ENCODE measurements at regions not wholly inside any gene's neighbourhood (a gene's known extent, or its start where the extent isn't known, plus 50 kb on each side); places are given as distances from the start of the nearest gene placed in this dataset.
"Not testable (repeated sequence)": the region's sequence is repeated elsewhere in the genome, so short reads cannot be mapped to it uniquely, and the experiment has no call there.

DNA sequence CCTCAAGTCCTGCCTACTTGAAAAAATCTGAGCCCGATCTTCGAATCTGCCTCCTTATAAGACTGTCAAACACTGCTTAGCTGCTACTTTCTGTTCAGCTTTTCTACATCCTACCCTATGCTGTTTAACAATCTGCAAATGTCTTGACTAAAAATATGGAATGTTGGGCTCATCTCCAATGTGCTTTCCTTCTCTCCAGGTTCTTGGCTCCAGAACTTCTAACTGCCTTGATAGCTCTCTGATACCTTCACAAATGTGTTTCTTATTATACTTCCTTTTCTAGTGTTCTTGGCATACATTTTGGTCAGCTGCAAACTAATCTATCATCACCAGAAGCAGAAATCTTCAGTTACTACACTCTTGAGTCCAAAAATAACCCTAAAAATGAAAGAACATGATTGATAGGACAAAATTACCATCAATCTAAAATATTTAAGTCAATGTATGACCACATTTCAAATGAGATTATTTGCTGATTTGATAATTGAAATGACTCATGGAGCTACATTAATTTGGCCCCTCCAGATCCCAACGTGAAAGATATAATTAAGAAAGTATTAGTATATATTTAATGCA, 372.3 kb upstream of the MON1B start:
- DNase-seq, result no peak

DNA sequence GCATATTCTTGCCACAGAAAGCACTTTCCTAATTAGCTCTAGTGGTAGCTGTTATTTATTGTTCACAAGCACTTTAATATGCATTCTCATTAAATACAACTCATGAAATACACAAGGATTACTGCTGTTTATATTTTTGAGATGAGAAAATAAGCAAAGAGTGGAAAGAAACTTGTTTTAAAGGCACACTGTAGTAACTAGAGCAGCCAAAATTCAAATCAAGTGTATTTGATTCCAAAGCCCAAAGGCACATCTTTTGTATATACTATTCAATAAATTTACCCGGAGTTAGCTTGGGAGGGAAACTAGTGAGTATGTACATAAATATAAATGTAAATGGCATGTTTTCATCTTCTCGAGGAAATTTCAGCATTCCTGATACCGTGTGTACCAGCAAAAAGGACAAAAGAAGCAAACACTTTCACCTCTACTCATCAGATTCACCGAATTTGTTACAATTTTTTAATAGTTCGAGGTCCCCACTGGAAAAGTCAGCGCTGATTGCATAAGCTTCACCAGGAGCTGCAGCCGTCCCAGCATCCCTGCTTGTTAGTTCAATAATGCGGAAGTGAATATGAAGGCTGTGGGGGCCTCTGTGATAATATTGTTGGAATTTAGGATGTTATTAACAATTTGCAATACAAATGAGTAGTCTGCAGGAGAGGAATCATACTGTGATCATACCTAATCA, 371.6 kb upstream of the MON1B start:
- DNase-seq, result no peak

DNA sequence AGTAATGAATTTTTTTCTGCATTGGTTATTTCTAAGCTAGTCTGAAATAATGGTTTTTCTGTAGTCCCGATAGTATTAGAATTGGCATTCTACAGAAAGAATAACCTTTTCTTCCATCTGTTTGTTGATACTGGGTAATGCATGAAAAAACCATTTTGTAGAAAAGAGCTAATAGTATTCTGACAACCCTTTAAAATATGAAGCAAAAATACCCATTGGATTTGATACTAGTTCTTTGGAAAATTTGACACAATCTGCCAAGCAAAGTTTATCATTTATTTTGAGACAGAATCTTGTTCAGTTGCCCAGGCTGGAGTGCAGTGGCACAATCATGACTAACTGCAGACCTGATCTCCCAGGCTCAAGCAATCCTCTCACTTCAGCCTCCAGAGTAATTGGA, 366.8 kb upstream of the MON1B start:
- DNase-seq, result no peak

DNA sequence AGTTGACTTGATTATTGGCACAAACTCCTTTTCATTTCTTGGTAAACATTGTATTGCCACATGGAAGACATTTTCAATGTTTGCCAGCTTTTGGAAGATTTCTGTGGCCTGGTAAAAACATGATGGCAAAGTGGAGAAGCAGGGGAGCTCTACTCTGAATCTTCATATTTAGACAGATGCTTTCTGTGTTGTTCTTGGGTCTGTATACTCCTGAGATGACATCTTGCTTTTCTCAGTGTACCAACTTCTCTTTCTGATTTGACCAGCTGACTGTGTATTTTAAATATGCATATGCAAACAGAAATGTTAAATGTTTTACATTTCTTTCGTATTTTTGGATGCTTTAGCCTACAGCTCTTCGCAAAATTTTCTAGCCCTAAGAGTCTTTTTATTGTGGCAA, 366.2 kb upstream of the MON1B start:
- DNase-seq, result no peak

DNA sequence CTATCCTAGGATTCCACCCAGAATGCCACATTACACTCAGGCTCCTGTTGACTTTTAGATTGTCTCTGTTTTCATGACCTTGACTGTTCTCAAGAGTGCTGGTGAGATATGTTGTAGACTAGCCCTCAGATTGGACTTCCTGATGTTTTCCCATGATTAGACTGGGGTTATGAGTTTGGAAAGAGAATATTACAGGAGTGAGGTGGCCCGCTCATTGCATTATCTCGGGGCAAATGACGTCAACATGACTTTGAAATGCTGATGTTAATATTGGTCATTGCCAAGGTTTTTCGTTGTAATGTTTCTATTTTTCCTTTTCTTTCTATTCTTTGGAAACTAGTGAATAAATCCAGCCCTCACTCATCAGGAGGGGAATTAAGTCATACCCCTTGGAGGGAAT, 355.7 kb upstream of the MON1B start:
- no peak for DNase-seq

DNA sequence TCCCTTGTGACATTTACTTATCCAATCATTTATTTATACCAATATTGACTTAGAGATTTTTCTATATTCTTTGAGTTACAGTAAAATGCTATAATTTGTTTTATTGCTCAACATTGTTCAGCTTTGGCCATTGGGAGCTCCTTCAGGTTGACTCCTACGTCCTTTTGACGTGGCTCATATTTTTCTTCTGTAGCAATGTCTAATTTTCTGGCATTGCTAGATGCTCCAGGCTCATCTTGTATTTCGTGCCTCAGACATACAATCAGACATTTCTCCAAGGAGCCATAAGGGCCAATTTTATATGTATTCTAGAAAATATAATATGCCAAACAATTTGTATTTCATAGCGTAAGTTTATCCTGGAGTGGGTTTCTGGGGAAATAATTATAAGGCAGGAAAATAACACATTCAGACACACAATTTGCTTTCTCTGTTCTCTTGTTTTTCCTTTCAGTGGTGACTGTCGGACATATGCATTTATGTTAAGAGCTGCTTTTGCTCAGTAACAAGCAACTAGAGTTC, 355.1 kb upstream of the MON1B start:
- DNase-seq, result no peak

DNA sequence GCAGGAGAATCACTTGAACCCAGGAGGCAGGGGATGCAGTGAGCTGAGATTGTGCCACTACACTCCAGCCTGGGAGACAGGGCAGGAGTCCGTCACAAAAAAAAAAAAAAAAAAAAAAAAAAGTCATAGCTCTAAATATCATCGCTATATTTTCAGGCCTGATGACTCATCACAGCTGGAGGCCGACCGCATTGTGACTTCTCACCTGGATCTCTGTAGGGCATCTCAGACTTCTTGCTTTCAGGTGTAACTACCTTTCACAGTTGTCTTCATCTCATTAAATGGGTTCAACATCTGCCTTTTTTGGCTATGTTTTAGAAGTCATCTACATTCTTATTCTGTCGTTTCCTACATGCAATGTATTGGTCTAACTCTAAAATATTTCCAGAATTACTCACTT, 353.1 kb upstream of the MON1B start:
- no peak for DNase-seq

DNA sequence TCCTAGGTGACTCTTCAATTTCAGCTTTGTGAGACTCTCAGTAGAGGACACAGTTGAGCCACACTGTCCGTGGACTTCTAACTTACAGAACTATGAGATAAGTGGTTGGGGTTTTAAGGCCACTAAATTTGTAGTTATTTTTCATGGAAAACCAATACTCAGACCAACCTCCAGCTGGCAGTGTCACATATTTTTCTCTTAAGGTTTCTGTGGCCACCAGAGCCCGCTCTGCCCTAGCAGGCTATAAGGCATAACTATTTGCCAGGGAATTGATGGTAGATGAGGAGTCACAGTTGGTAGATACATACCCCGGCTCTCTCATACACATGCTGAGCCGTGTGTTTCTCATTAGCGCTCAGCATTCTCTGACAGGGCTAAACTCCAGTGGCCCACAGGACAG, 336.8 kb upstream of the MON1B start:
- DNase-seq, result no peak

DNA sequence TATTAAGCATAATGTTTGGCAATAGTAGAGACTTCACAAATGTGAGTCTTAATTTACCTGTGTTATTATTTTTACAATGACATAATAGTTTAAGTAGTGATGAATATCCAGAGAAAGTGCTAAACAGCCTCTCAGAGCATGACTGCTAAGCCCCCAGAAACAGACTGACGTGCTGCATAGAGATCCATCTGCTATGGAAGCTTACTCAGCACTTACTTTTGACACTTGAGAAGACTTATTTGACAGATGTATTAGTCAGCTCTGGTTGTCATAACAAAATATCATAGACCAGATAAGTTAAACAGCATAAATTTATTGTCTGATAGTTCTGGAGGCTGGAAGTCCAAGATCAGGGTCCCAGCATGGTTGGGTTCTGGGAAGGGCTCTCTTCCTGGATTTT, 334.9 kb upstream of the MON1B start:
- no peak for DNase-seq

DNA sequence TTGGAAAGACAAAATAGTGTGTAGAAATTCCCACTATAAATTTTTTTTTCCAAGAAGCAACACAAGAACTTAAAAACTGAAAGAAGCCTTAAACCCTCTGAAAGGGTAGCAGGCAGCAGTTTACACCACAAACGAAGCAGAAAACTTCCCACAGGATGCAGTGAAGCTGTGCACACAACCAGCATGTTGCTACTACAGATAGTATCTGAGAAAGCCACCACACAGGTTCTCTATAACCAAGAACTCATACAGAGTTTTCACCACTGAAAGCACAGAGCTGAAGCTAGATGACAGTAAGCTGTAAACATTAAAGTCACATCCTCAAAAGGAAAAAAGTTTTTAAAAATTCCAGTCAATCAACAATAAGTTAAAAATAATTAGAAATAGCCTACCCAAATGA, 333.6 kb upstream of the MON1B start:
- DNase-seq, result no peak

DNA sequence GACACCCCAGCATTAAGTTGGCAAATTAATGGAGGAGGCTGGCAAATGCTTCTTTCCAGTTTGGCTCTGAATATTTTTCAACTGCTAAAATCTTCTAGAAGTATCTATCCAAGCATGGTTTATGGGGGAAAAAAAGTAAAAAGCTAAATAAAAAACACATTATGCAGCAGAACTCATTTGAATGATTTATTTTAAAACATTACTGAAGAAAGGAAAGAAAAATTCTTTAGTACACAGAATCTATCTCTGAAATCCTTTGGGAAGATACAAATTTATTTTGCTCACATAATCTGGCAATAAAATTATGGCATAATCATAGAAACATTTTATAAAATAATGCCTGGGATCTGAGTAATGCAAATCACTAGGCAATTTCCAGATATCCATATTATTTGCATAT, 328.1 kb upstream of the MON1B start:
- no peak for DNase-seq

DNA sequence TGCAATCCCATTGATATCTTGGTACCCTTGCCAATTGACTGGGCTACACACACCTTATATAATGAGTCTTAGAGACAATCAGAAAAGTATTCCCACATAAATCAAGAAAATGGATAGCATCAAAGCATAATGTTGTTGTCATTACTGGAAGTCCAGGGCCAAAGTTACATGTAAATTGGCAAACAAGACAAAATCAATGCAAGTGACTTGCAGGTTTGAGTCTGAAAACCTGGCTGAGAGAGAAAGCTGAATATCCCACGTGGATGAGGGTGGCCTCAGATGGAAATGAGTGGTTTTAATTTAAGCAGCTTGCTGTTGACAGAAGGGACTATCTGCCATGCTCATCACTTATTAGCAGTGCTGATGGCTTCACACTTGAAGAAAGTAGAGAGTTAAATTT, 324.0 kb upstream of the MON1B start:
- DNase-seq, result no peak

DNA sequence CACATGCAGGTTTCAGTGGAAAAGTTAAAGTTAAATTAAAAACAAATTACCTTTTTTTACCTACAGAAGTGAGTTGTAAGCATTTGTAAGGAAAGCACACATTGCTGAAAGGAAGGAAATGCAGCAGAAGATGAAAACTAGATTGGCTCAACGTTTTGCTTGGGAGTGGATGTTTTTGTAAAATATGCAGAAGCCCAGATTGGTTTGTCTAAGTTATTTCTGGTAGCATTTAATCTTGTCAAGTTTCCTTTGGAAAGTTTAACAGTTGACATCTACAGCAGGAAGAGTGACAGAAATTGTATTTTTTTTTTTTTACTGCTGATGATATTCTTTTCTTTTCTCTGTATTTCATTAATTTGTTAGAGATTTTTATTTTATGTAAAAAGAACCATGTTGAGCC, 315.1 kb upstream of the MON1B start:
- DNase-seq, result no peak

DNA sequence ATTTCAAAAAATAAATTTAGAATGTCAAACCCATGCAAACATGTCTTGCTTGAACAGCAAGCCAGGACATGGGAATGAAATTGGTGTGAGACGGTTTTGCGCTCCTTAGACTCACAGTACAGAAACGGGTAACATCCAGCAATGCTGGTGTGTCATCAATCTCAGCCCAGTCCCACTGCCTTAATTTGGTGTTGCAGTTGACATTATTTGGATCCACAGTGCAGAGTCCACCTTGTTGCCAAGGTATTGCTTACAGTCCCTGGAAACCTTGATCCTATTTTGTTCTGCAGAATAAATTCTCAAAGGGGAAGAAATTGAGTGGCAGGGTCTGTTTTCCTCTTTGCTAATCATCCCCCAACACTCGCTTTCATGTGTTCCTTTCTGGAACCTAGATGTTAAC, 311.6 kb upstream of the MON1B start:
- DNase-seq, result no peak

DNA sequence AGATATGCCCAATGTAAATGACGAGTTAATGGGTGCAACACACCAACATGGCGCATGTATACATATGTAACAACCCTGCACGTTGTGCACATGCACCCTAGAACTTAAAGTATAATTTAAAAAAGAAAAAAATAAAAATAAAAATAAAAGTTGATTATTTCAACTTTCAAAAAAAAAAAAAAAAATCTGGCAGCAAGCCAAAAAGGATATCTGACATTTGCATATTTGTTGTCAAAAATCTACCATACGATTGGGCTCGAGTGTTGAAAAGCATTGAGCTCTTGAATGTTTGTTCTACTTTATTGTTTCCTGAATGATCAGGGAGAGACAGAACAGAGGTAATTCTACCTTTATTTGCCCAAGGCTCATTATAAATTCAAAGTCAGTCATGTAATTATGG, 310.5 kb upstream of the MON1B start:
- not testable (repeated sequence) for DNase-seq

DNA sequence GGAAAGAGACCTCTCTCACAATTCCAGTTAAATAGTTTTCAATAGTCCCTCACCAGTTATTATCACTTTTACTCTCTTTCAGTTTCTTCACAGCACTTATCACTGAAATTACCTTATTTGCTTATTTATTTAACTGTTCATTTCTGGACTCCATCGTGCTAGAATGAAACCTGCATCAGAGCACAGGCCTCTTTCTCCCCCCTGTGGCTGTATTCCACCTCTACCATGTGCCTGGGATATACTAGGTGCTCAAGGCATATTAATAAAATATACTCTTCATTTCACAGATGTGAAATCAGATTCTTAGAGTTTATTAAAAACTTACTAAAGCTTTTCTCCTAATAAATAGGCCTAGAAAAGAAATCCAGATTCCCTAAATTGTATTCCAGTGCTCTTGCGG, 308.9 kb upstream of the MON1B start:
- no peak for DNase-seq

DNA sequence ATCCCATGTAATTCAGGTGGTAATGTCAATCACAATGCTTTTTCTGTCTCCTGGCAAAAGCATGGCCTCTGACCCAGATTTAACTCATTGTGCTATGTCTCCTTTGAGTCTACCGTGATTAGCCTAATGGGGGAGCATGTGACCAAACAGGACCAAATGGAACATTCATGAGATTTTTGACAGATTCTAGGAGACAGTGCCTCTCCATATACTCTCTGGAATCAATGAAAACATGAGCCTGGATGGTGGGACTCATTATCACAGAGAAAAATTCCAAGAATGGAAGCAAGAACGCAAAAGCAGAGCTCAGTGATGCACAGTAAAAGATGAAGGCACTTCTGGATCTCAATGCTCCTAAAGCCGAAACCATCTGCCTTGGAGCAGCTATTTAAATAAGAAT, 307.9 kb upstream of the MON1B start:
- no peak for DNase-seq

DNA sequence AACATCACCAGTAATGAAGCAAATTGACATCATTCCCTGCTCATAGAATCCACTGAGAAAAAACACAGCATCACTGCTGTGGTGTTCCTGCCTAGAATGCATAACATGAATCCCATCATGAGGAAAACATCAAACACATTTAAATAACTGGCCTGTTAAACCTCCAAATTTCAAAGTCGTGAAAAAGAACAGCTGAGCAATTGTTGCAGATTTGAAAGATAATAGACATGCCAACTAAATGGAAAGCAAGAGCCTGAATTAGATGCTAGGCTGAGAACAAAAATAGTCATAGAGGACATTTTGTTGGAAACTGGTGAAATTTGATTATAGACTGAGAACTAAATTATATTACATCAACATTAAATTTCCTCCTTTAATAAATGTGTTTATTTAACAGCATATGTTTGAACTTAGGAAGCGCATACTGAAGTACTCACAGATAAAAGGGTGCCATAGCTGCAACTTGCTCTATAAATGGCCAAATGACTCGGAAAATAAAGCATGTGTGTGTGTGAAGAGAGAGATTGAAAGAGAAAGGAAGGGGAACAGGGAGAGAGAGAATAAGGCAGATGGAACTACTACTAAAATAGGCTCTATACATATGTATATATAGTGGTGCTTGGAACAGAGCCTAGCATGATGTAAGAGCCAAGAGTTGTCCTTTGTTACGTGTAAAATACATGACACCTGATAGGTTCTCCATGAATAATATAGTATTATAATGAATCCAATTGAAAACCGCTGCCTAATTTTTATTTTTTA, 305.0 kb upstream of the MON1B start:
- DNase-seq, result no peak

DNA sequence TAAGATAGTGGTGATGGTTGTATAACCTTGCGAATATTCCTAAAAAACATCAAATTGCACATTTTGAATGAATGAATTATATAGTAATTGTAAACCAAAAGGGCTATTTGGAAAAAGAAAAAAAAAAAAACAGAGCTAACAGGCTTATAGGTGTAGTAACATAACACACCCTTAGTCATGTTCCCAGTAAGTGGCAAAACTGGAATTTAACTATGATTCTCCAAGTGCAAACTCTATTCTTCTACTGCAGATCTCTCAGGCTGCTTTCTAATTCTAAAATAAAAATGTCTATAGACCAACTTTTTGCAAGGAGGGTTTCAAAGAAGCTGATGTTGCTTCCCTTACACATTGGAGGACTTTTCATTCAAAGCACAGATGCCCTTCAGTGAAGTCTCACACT, 293.2 kb upstream of the MON1B start:
- DNase-seq, result no peak

DNA sequence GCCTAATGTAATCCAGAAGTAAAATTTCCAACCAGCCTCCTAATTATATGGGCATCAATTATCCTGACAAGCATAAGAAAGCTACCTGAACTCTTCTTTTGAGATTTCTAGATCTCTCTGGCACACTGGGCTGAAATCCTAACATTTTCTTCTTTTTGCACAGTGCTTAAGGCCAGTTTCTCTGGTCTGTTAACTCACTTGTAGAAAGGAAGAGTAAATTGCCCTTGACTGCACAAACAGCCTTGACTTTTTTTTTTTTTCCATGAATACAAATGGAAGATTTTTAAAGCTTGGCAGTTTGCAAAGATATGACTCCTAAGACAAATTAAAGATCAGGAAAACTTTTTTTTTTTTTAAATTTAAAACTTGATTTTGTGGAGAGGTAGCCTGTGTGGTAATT, 291.2 kb upstream of the MON1B start:
- DNase-seq, result no peak

DNA sequence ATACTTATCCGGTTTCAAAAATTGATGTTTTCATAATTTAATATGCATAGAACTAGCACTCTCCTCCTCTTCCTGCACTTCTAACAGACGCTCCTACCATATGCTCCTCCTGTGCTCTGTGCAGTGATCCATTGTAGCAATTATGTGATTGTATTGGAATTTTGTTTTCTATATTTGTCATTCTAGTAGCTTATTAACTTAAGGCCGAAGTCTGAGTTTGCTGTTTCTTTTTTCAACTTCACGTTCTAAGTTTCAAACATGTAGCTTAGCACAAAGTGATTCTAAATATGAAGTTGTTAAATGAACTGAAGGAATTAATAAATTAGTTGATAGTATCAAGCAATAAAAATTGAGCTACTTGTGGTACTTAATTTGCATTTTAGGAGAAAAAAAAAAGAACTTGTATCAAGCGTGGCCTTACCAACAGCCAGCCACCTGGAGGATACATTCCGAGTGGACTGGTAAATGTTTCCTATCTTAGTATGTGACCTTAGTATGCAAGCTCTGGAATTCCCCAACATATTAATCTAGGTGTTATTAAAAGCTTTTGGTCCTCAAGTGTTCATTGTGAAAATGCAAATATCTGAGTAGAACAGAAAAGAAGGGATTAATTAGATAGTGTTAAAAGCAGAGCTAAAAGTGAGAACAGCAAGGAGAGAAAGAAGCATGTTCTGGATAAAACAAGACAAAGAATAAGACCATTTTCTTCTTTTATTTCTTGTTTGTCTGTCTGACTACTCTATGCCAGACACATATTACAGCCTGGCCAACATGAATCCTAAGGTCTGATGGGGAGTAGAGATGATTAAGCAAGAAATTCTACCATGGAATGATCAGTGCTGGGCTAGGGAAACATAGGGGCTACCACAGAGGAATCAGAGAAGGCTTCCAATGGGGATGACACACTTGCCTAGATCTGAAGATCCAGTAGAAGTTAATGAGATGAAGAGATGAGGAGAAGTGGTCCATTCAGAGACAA, 290.4 kb upstream of the MON1B start:
- DNase-seq, result no peak

DNA sequence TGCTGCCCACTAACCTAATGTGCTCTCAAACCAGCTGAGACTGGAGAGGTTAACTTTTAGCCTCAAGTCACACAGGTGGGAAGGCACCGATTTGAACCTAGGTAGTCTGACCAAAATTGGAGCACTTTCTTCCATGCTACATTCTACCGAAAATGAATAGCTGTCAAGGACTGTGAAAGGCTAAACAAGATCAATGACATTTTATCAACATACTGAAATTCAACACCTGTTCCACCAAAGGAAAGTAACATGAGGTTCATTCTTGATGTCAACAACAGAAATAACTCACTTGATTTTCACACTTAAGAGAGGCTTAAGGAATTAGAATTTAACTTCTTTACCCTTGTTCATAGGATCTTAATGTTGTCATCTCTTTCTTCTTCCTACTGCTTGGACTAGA, 284.4 kb upstream of the MON1B start:
- DNase-seq, result no peak

DNA sequence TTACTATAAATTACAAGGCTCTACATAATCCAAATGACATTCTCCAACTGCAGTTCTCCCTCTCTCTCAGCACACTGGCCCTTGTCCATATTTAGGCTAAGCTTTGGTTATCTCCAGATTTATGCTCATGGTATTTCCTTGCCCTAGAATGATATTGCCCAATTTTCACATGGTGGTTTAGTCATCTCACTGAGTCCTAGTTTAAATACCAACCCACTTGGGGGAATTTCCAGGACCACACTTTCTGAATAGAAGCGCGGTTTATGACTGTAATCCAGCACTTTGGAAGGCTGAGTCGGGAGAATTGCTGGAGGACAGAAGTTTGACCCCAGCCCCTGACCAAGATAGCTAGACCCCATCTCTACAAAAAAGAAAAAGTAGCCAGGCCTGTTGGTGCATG, 280.1 kb upstream of the MON1B start:
- DNase-seq, result no peak
